ENCODE measurements at regions not wholly inside any gene's neighbourhood (a gene's known extent, or its start where the extent isn't known, plus 50 kb on each side); places are given as distances from the start of the nearest gene placed in this dataset.

GRCh38 chr6:6482256-6482655 lies 106.3 kb upstream of the LY86 start:
- no peak for TF ChIP-seq CTCF (IDR thresholded peaks at IDR 0.05 in 2 of 3, conservative IDR thresholded peaks at IDR 0.05 in 1 of 3; ENCODE audit: borderline replicate concordance in 1 of 3, insufficient read depth in 1 of 3, low read depth in 2 of 3, low read length in 2 of 3)
- no peak for TF ChIP-seq CBX3 (IDR thresholded peaks at IDR 0.05; ENCODE audit: low read depth)
- no peak for TF ChIP-seq MAX (IDR thresholded peaks at IDR 0.05)
- TF ChIP-seq RAD21 (IDR thresholded peaks at IDR 0.05; ENCODE audit: low read depth), result no peak
- TF ChIP-seq EZH2phosphoT487 (IDR thresholded peaks at IDR 0.05; ENCODE audit: borderline replicate concordance), result no peak
- TF ChIP-seq EZH2 (IDR thresholded peaks at IDR 0.05), result no peak
- no peak for TF ChIP-seq ELF1 (IDR thresholded peaks at IDR 0.05; ENCODE audit: borderline replicate concordance, low read depth)
- no peak for TF ChIP-seq POLR2AphosphoS5 (IDR thresholded peaks at IDR 0.05; ENCODE audit: low read depth, low read length)
- TF ChIP-seq SRF (IDR thresholded peaks at IDR 0.05; ENCODE audit: low read depth), result no peak
- TF ChIP-seq POLR2A (IDR thresholded peaks at IDR 0.05; ENCODE audit: borderline replicate concordance, extremely low read depth, insufficient read depth, insufficient read length), result no peak
- TF ChIP-seq EGR1 (IDR thresholded peaks at IDR 0.05; ENCODE audit: low read depth), result no peak
- no peak for TF ChIP-seq CEBPB (IDR thresholded peaks at IDR 0.05; ENCODE audit: low read depth)

All from HCT116 (cell line).